Umbilical cord (tissue), 1 donor: ENCODE measurements at regions not wholly inside any gene's neighbourhood (a gene's known extent, or its start where the extent isn't known, plus 50 kb on each side); places are given as distances from the start of the nearest gene placed in this dataset.
"Not testable (repeated sequence)": the region's sequence is repeated elsewhere in the genome, so short reads cannot be mapped to it uniquely, and the experiment has no call there.

Experiments used
- DNase-seq: peaks from one replicate; pipeline ENCODE4 v3.0.0-alpha.2; 2015; ENCODE audit warnings: low spot score

- peak; percentile 27 for DNase-seq
Measured at GRCh38 chr19:28169168-28169887, 1043.6 kb downstream of the UQCRFS1 start.

GRCh38 chr19:28168557-28168956 is 1044.4 kb downstream of the UQCRFS1 start:
- DNase-seq = no peak

- DNase-seq = no peak
Measured at GRCh38 chr19:28166025-28166424, 1046.9 kb downstream of the UQCRFS1 start.

GRCh38 chr19:28164214-28164613 is 1048.7 kb downstream of the UQCRFS1 start:
- peak; percentile 63 for DNase-seq

GRCh38 chr19:28159065-28159464 is 1053.9 kb downstream of the UQCRFS1 start:
- DNase-seq = no peak

- peak; percentile 25 for DNase-seq
Measured at GRCh38 chr19:28155265-28155664, 1057.7 kb downstream of the UQCRFS1 start.

- no peak for DNase-seq
Measured at GRCh38 chr19:28154077-28154476, 1058.9 kb downstream of the UQCRFS1 start.

GRCh38 chr19:28153123-28153522 is 1059.8 kb downstream of the UQCRFS1 start:
- DNase-seq = no peak

- no peak for DNase-seq
Measured at GRCh38 chr19:28152195-28152594, 1060.8 kb downstream of the UQCRFS1 start.

- DNase-seq = no peak
Measured at GRCh38 chr19:28150129-28150528, 1062.8 kb downstream of the UQCRFS1 start.

GRCh38 chr19:28148554-28148953 is 1064.4 kb downstream of the UQCRFS1 start:
- DNase-seq = no peak

- DNase-seq = no peak
Measured at GRCh38 chr19:28142258-28142657, 1070.7 kb downstream of the UQCRFS1 start.

- no peak for DNase-seq
Measured at GRCh38 chr19:28140201-28140600, 1072.8 kb downstream of the UQCRFS1 start.

GRCh38 chr19:28137772-28138171 is 1075.2 kb downstream of the UQCRFS1 start:
- no peak for DNase-seq

GRCh38 chr19:28136796-28137195 is 1076.2 kb downstream of the UQCRFS1 start:
- no peak for DNase-seq

GRCh38 chr19:28135825-28136224 is 1077.1 kb downstream of the UQCRFS1 start:
- no peak for DNase-seq

- DNase-seq = peak; percentile 43
Measured at GRCh38 chr19:28134311-28134710, 1078.6 kb downstream of the UQCRFS1 start.

- DNase-seq = not testable (repeated sequence)
Measured at GRCh38 chr19:28130881-28131280, 1082.1 kb downstream of the UQCRFS1 start.

GRCh38 chr19:28130066-28130511 is 1082.9 kb downstream of the UQCRFS1 start:
- DNase-seq = peak; percentile 78

- DNase-seq = no peak
Measured at GRCh38 chr19:28128341-28128740, 1084.6 kb downstream of the UQCRFS1 start.

- DNase-seq = peak; percentile 84
Measured at GRCh38 chr19:28126135-28126898, 1086.6 kb downstream of the UQCRFS1 start.

GRCh38 chr19:28122734-28123133 is 1090.2 kb downstream of the UQCRFS1 start:
- no peak for DNase-seq

GRCh38 chr19:28118235-28118634 is 1094.7 kb downstream of the UQCRFS1 start:
- peak; percentile 8 for DNase-seq
